K562 (cell line): ENCODE measurements at regions not wholly inside any gene's neighbourhood (a gene's known extent, or its start where the extent isn't known, plus 50 kb on each side); places are given as distances from the start of the nearest gene placed in this dataset.
"Not testable (repeated sequence)": the region's sequence is repeated elsewhere in the genome, so short reads cannot be mapped to it uniquely, and the experiment has no call there.

Source experiments
- ATAC-seq: fragments of 200-7000 bp; cut with Tn5 transposase; 3 replicates; pipeline ENCODE4 v1.9.1; 2020; ENCODE audit warnings: moderate library complexity
- BruUV-seq: library from RNA; stranded (reverse); fragments of 400-500 nt; replicated peaks from 2 replicates; lab custom pipeline; 2021; lab: Mats Ljungman, UMichigan
- CTCF ChIA-PET: fragments of 300-600 bp; formaldehyde crosslinking; extraction: SDS; loops from one replicate; lab custom pipeline; 2021; ENCODE audit warnings: low intra/inter-chr PET ratio; lab: Yijun Ruan, JAX
- POLR2A ChIA-PET: fragments of 300-600, 350-650 bp; sonication (Branson Sonifier 250); formaldehyde crosslinking; extraction: SDS; loops from one replicate; lab custom pipeline; 2021; ENCODE audit warnings: antibody characterized with exemption, inconsistent platforms; lab: Yijun Ruan, JAX
- DNase-seq, 4 experiments: peaks; one replicate each; pipeline versions ENCODE4 v3.0.0 to v3.0.0-alpha.2; 2011 to 2018; ENCODE audit warnings: low spot score in 3 of 4, mixed read lengths in 3 of 4; ENCODE audit errors: extremely low read depth in 1 of 4
- FAIRE-seq: peaks from 2 replicates; lab custom pipeline; 2011; peaks lifted over from hg19 to GRCh38; lab: Jason Lieb, UNC
- H2AFZ ChIP-seq: 2 replicates; pipeline ENCODE4 v1.6.0; 2011; ENCODE audit warnings: low read depth, low read length, control low read depth, inconsistent platforms
- H3K27ac ChIP-seq: fragments of 200-600 bp; 3 replicates; pipeline ENCODE4 v1.8.0; 2011; ENCODE audit warnings: low read depth, mild to moderate bottlenecking, control low read depth, inconsistent platforms, low read length, moderate library complexity, mixed read lengths; ENCODE audit errors: extremely low read depth
- H3K27me3 ChIP-seq, 2 experiments: fragments of 300-600 bp in 1 of 2; 2 replicates in 1 of 2; 3 replicates in 1 of 2; pipeline versions ENCODE4 v1.6.0 to v1.8.0; 2011; ENCODE audit warnings: inconsistent platforms in 2 of 2, low read length in 2 of 2, mild to moderate bottlenecking in 1 of 2, mixed read lengths in 1 of 2, moderate library complexity in 1 of 2; ENCODE audit not compliant: control insufficient read depth in 2 of 2, insufficient read depth in 2 of 2
- H3K36me3 ChIP-seq: fragments of 300-600 bp; 3 replicates; pipeline ENCODE4 v1.8.0; 2011; ENCODE audit warnings: mild to moderate bottlenecking, low read length, inconsistent platforms; ENCODE audit not compliant: control insufficient read depth, insufficient read depth
- H3K4me1 ChIP-seq, 2 experiments: fragments of 200-600 bp in 1 of 2; replicated peaks in 1 of 2; 2 replicates in 1 of 2; 3 replicates in 1 of 2; pipeline versions ENCODE4 v1.5.1 to v1.8.0; 2011; ENCODE audit warnings: inconsistent platforms in 2 of 2, low read length in 2 of 2, mild to moderate bottlenecking in 1 of 2, mixed read lengths in 1 of 2, moderate library complexity in 1 of 2; ENCODE audit not compliant: control insufficient read depth in 2 of 2, insufficient read depth in 2 of 2
- H3K4me2 ChIP-seq: 2 replicates; pipeline ENCODE4 v1.6.1; 2011; ENCODE audit warnings: low read length, control low read depth, inconsistent platforms, mixed read lengths; ENCODE audit not compliant: insufficient read depth
- H3K4me3 ChIP-seq: fragments of 200-600 bp; sonication (generic), shearing (Covaris generic); 2 replicates; pipeline ENCODE4 v1.5.1; 2016; ENCODE audit warnings: control low read depth, inconsistent platforms
- H3K79me2 ChIP-seq: fragments of 200-600 bp; 3 replicates; pipeline ENCODE4 v1.8.0; 2011; ENCODE audit warnings: low read length, inconsistent platforms; ENCODE audit not compliant: control insufficient read depth, insufficient read depth
- H3K9ac ChIP-seq, 2 experiments: 2 replicates each; pipeline versions ENCODE4 v1.6.0 to v1.6.1; 2011; ENCODE audit warnings: low read depth in 2 of 2, low read length in 2 of 2, control low read depth in 1 of 2, inconsistent platforms in 1 of 2, mild to moderate bottlenecking in 1 of 2, mixed read lengths in 1 of 2; ENCODE audit not compliant: insufficient read depth in 1 of 2
- H3K9me1 ChIP-seq: one replicate; pipeline ENCODE4 v1.6.0; 2011; ENCODE audit warnings: inconsistent platforms, mild to moderate bottlenecking, low read length, moderate library complexity; ENCODE audit not compliant: control insufficient read depth, insufficient read depth
- H3K9me3 ChIP-seq: replicated peaks from 2 replicates; pipeline ENCODE4 v1.5.1; 2011; ENCODE audit warnings: low read depth, low read length, inconsistent platforms; ENCODE audit not compliant: control insufficient read depth, insufficient read depth
- H4K20me1 ChIP-seq: replicated peaks from 2 replicates; pipeline ENCODE4 v1.6.1; 2011; ENCODE audit warnings: low read length, inconsistent platforms, mixed read lengths; ENCODE audit not compliant: control insufficient read depth, insufficient read depth
- WGBS: fragments of 100-300 bp; shearing (Covaris generic); methylation state at CpG from one replicate; pipeline ENCODE4 v1.1.6; 2016; ENCODE audit warnings: low coverage, mixed read lengths; ENCODE audit not compliant: insufficient coverage; ENCODE audit errors: missing lambda C conversion rate; 5-methylcytosine and 5-hydroxymethylcytosine counted together
- in situ Hi-C: fragments of 300-500 bp; cut with MboI; formaldehyde crosslinking; loops from 4 replicates; pipeline ENCODE4 v1.15.0; 2018; ENCODE audit warnings: inconsistent platforms, mixed read lengths
- intact Hi-C: fragments of 100-400 bp; cut with micrococcal nuclease; formaldehyde crosslinking; loops from 2 replicates; pipeline ENCODE4 v1.14.2; 2022

DNA sequence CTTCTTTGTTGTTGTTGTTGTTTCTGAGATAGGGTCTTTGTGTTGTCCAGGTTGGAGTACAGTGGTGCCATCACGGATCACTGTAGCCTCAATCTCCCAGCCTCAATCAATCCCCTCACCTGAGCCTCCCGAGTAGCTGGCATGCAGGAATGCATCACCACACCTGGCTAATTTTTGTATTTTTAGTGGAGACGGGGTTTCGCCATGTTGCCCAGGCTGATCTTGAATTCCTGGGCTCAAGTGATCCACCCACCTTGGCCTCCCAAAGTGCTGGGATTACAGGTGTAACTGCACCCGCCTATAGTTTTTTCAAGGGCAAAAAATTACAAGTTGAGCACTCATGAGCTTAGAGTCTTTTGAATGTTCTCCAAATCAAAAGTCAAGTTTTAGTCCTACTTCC, 167.2 kb downstream of the DEPDC1B start:
- H3K79me2 ChIP-seq, H3K9ac ChIP-seq, FAIRE-seq, intact Hi-C loops, BruUV-seq, H3K4me2 ChIP-seq, H3K4me1 ChIP-seq, CTCF ChIA-PET, POLR2A ChIA-PET, H3K27ac ChIP-seq, in situ Hi-C loops, H3K9me1 ChIP-seq, H2AFZ ChIP-seq, H3K27me3 ChIP-seq, H3K4me3 ChIP-seq, H3K9me3 ChIP-seq, ATAC-seq, DNase-seq, H3K36me3 ChIP-seq, H4K20me1 ChIP-seq: not testable (repeated sequence)
- 0% methylated on average over 4 of the region's 5 CpGs for WGBS

DNA sequence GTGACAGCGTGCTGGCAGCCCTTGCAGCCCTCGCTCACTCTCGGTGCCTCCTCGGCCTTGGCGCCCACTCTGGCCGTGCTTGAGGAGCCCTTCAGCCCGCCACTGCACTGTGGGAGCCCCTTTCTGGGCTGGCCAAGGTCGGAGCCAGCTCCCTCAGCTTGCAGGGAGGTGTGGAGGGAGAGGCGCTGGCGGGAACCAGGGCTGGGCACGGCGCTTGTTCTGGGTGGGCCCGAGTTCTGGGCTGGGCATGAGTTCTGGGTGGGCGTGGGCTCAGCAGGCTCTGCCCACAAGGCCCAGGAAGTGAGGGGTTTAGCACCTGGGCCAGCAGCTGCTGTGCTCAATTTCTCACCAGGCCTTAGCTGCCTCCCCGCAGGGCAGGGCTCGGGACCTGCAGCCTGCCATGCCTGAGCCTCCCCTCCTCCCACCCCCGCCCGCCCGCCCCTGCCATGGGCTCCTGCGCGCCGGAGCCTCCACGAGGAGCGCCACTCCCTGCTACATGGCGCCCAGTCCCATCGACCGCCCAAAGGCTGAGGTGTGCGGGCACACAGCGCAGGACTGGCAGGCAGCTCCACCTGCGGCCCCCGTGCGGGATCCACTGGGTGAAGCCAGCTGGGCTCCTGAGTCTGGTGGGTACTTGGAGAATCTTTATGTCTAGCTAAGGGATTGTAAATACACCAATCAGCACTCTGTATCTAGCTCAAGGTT, 169.7 kb downstream of the DEPDC1B start:
- FAIRE-seq, H3K9me3 ChIP-seq, H2AFZ ChIP-seq, H3K36me3 ChIP-seq, DNase-seq, H3K4me1 ChIP-seq, H3K27me3 ChIP-seq, H3K79me2 ChIP-seq, intact Hi-C loops, H3K9ac ChIP-seq, ATAC-seq, CTCF ChIA-PET, H3K4me3 ChIP-seq, H3K9me1 ChIP-seq, BruUV-seq, H3K4me2 ChIP-seq, in situ Hi-C loops, H4K20me1 ChIP-seq, H3K27ac ChIP-seq: not testable (repeated sequence)
- POLR2A ChIA-PET: interaction anchor here (0.9 kb wide), 1 partner anchor 166 kb away, joined by 3 read pairs; no protein-coding TSS in a partner anchor
- 4% methylated on average over 16 of the region's 32 CpGs for whole genome bisulfite sequencing
